Right ventricle myocardium inferior (tissue), 1 donor: ENCODE measurements at regions not wholly inside any gene's neighbourhood (a gene's known extent, or its start where the extent isn't known, plus 50 kb on each side); places are given as distances from the start of the nearest gene placed in this dataset.
A peak's percentile ranks its signal among the peaks of the same experiment; 100 is the strongest.
"Not testable (repeated sequence)": the region's sequence is repeated elsewhere in the genome, so short reads cannot be mapped to it uniquely, and the experiment has no call there.

Source experiments
- ATAC-seq: fragments of 200-7000 bp; cut with Tn5 transposase; one replicate; pipeline ENCODE4 v1.9.1; 2020; ENCODE audit warnings: mild to moderate bottlenecking, moderate library complexity
- DNase-seq: peaks from one replicate; pipeline ENCODE4 v3.0.0; 2021; ENCODE audit errors: missing footprints
- intact Hi-C: fragments of 100-400 bp; cut with DNase I; formaldehyde crosslinking; loops from one replicate; pipeline ENCODE4 v1.11.0; 2022
- donor health status: DM: no; HTN: yes; CAD: no; lungs with severe emphysema.

DNA sequence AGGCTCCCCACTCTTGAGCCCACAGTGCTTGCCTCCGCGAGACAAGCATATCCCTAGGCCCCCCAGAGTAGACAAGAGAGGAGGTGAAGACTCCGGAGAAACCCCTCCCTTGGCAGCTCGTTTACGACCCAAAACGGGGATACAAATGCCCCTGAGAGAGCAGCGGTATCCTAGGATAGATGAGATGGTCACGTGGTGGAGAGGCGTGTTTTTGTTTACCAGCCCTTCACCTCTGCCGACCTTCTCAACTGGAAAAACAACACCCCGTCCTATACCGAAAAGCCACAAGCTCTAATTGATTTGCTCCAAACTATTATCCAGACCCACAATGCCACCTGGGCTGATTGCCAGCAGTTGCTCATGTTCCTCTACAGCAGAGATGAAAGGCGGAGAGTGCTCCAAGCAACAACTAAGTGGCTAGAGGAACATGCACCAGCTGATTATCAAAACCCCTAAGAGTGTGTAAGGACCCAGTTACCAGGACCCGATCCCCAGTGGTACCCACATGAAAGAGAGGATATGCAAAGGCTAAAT is 99.5 kb upstream of the OSBPL11 start:
- no peak for ATAC-seq
- no peak for DNase-seq
- intact Hi-C loops, result no loop called here

DNA sequence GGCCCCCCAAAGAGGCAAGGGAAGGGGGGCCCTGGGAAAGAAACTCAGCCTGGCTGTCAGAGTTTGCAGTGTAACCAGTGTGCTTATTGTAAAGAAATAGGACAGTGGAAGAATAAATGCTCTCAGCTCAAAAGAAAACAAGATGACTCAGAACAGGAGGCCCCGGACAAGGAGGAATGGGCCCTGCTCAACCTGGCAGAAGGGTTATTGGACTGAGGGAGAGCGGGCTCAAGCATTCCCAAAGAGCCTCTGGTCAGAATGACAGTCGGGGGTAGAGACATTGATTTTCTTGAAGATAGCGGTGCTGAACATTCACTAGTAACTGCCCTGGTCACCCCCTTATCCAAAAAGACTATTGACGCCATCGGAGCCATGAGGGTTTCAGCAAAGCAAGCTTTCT is 100.4 kb upstream of the OSBPL11 start:
- intact Hi-C loops, result no loop called here
- DNase-seq (no peak), ATAC-seq (no peak)

DNA sequence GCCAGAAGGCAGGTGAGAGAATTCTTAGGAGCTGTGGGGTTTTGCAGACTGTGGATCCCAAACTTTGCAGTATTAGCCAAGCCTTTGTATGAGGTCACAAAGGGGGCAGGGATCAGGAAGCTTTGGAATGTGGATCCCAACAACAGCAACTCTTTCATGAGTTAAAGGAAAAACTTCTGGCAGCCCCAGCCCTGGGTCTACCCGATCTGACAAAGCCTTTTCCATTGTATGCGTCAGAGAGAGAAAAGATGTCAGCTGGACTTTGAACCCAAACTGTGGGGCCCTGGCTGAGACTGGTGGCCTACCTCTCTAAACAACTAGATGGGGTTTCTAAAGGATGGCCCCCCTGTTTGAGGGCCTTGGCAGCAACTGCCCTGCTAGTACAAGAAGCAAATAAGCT is 101.8 kb upstream of the OSBPL11 start:
- not testable (repeated sequence) for DNase-seq, ATAC-seq

DNA sequence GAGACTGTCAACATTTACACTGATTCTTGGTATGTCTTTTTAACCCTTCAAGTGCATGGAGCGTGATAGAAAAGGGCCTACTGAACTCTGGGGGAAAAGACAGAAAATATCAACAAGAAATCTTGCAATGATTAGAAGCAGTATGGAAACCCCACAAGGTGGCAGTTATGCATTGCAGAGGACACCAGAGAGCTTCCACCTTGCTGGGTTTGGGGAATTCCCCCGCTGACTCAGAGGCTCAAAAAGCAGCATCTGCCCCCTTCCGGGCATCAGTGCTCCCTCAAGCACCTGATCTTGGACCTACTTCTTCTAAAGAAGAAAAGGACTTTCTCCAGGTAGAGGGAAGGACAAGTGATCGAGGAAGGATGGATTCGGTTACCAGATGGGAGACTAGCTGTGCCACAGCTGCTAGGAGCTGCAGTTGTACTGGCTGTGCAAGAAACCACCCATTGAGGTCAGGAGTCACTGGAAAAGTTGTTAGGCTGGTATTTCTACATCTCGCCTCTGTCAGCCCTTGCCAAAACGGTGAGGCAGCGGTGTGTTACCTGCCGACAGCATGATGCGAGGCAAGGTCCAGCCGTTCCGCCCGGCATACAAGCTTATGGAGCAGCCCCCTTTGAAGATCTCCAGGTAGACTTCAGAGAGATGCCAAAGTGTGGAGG is 102.8 kb upstream of the OSBPL11 start:
- ATAC-seq, intact Hi-C loops, DNase-seq: not testable (repeated sequence)

More for the DNA sequence above, 101.8 kb upstream of the OSBPL11 start:
- intact Hi-C loops, result not testable (repeated sequence)

DNA sequence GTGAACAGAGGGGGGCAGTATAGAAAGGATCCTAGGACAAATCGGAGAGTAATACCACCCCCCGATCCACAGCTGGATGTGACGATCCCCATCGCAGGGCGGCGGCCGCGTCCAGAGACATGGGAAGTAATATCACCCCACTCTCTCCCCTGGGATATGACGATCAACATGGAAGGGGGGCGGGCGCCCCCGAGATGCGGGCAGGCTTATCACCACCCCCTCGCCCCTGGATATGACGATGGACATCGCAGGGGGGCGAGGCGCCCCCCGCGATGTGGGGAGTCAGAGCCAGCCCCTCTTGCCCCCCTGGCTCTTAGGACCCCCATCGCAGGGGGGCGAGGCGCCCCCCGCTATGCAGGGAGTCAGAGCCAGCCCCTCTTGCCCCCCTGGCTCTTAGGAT is 120.4 kb upstream of the OSBPL11 start:
- ATAC-seq, result no peak
- no peak for DNase-seq
- intact Hi-C loops, result no loop called here

DNA sequence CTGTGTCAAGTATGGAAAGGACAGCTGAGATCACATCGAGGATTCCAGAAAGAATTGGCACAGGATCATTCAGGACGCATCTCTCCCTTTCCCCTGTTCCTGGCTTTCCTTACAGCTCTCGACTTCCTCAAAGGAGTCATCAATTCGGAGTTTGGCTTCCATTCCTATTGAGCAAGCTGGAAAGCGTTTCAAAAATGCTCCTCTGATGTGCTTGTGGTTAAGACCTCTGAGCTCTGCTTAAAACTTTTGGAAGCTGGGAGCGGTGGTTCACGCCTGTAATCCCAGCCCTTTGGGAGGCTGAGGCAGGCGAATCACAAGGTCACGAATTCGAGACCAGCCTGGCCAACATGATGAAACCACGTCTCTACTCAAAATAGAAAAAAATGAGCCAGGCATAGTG is 136.9 kb upstream of the OSBPL11 start:
- intact Hi-C loops, ATAC-seq, DNase-seq: not testable (repeated sequence)

DNA sequence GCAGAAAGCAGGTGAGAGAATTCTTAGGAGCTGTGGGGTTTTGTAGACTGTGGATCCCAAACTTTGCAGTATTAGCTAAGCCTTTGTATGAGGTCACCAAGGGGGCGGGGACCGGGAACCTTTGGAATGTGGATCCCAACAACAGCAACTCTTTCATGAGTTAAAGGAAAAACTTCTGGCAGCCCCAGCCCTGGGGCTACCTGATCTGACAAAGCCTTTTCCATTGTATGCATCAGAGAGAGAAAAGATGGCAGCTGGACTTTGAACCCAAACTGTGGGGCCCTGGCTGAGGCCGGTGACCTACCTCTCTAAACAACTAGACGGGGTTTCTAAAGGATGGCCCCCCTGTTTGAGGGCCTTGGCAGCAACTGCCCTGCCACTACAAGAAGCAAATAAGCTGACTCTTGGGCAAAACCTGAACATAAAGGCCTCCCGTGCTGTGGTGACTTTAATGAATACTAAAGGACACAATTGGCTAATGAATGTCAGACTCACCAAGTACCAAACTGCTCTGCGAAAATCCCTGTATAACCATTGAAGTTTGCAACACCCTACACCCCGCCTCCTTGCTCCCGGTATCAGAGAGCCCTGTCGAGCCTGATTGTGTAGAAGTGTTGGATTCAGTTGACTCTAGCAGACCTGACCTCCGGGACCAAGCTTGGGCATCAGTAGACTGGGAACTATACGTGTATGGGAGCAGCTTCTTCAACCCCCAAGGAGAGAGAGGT is 146.9 kb upstream of the OSBPL11 start:
- ATAC-seq, intact Hi-C loops, DNase-seq: not testable (repeated sequence)

DNA sequence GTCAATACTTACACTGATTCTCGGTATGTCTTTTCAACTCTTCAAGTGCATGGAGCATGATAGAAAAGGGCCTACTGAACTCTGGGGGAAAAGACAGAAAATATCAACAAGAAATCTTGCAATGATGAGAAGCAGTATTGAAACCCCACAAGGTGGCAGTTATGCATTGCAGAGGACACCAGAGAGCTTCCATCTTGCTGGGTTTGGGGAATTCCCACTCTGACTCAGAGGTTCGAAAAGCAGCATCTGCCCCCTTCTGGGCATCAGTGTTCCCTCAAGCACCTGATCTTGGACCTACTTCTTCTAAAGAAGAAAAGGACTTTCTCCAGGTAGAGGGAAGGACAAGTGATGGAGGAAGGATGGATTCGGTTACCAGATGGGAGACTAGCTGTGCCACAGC is 147.5 kb upstream of the OSBPL11 start:
- DNase-seq, intact Hi-C loops, ATAC-seq: not testable (repeated sequence)

DNA sequence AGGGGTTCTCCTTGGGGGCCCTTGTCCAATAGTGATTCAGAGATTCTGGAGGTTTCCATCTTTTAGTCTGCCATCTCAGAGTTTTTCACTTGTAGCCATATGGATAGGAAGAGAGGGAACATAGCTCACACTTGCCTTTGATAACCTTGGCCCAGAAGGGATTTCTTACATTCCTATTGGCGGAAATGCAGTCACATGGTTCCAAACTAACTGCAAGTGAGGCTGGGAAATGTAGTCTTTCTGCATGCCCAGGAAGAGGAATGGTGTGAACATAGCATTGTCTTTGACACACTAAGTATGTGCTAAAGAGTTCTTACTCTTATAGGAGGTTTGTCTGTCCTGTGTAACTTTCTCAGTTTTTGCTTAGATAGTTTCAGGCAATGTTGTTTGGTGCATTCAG is 161.8 kb upstream of the OSBPL11 start:
- ATAC-seq, intact Hi-C loops, DNase-seq: not testable (repeated sequence)

DNA sequence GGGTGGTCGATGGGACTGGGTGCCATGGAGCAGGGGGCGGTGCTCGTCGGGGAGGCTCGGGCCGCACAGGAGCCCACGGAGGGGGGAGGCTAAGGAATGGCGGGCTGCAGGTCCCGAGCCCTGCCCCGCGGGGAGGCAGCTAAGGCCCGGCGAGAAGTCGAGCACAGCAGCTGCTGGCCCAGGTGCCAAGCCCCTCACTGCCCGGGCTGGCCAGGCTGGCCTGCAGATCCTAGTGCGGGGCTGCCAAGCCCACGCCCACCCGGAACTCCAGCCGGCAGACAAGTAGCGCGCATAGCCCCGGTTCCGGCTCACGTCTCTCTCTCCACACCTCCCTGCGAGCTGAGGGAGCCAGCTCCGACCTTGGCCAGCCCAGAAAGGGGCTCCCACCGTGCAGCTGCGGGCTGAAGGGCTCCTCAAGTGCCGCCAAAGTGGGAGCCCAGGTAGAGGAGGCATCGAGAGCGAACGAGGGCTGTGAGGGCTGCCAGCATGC is 163.4 kb upstream of the OSBPL11 start:
- intact Hi-C loops, ATAC-seq, DNase-seq: not testable (repeated sequence)

DNA sequence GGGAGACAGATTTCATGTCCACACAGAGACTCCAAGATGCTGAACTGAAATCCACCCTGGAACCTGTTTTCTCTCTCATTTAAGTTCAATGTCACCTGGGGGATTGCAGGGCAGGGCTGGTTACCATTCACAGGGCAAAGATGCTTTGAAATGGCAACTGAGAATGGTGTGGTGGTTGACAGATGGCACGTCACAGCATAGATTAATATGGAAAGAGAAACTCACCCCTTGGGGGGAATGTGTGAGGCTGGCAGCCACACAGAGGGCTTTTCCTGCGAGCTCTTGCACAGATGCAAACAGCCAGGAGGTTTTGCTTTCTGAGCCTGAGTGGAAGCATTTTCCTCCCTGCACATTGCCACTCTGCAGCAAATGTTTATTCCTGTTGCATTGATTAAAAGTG is 167.3 kb upstream of the OSBPL11 start:
- ATAC-seq, DNase-seq, intact Hi-C loops: not testable (repeated sequence)

DNA sequence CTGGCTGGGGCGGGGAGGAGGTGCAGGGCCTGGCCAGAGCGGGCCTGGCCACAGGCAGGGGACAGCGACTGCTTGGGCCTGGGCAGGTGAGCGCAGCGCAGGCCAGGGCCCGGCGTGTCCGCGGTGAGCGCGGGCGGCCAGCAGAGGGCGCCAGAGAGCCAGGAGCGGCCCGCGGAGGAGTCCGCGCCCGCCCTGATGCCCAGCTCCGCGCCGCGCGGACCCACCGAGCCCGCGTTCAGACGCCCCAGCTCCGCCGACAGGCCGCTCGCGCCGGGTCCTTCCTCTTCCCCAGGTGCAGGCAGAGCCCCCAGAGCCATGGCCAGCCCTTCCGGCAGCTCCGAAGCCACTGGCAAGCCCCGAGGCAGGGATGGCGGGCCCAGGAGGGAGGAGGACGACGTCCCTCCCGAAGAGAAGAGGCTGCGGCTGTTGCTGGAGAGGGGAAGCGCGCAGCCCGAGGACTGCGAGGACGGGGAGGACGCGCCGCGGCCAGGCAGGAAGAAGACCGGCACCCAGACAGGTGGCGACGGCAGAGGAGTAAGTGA is 171.1 kb upstream of the OSBPL11 start:
- intact Hi-C loops, result loop anchor here (5.0 kb wide), 1 partner anchor 151 kb away; no protein-coding TSS in a partner anchor
- DNase-seq, result peak; percentile 84
- ATAC-seq, result not testable (repeated sequence)

DNA sequence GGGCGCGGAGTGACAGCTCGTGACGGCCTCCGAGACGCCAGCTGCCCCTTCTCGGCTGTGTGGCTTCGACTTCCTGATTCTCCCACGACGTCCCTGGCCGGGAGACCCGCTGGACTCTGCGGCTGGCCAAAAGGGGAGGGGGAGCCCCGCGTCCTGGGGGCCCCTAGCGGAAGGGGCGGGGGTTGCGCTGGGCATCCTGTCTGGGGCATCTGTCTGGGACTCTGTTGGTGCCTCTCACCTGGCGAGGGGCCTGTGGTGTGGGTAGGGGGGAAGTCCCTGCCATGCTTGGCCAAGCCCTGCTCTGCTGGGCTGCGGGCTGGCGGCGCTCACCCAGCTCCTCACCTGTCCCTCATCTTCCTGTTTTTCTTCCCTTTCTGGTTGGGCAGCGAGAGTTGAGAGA is 171.6 kb upstream of the OSBPL11 start:
- not testable (repeated sequence) for DNase-seq, ATAC-seq
- intact Hi-C loops, result loop anchor here (5.0 kb wide), 1 partner anchor 150 kb away; no protein-coding TSS in a partner anchor

DNA sequence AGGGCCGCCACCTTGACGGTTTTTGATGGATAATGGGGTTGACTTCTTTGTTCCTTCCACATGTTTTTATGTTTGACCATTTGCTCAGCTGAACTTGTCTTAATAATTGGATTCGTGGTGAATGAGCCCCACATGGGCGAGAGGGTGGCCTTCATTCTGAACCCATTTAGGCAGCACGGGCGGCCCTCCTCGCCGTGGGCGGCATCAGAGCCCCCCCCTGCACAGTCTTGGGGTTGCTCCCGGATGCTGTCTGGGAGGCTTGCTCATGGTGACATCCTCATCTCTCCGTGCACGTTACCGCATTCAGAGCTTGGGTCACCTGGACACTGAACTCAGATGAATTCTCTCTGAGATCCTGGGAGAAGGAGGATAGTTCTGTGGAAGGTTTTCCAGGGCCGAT is 172.3 kb upstream of the OSBPL11 start:
- no peak for ATAC-seq
- no peak for DNase-seq
- intact Hi-C loops, result loop anchor here (5.0 kb wide), 1 partner anchor 150 kb away; no protein-coding TSS in a partner anchor

DNA sequence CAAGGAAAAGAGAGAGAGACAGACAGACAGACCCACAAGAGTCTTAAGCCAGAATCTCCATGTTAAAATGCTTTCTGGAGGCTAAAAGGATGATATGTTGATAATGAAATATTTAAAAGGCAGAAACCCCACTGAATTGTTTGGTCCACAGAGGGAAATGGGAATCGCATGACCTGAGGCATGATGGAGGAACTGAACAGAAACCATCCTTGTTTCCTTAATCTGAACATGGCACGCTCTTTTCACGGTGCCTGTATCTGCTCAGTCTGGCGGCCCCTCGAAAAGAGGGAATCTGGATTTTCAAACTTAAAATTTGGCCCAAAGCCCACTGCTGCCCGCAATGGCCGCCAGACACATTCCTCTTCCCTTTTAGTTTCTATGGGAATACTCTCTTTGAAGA is 173.5 kb upstream of the OSBPL11 start:
- intact Hi-C loops, result loop anchor here (5.0 kb wide), 1 partner anchor 148 kb away; no protein-coding TSS in a partner anchor
- not testable (repeated sequence) for DNase-seq, ATAC-seq

DNA sequence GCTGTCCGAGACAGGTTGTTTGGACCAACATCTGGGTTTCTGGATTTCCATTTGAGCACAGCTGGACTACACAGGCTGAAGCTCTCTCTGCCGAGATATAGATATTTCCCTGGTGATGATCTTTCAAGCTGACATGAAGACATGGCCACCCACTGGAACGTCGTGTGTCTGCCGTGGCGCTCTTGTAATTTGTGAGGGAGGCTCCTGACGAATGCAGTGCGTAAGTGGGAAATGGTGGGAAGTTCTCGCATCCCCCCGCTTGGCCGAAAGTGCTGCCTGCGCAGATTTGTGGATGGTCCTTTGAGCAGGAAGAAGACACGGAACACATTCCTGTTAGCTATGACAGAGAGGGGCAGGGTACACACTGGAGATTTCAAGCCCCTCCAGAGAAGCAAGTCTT is 176.2 kb upstream of the OSBPL11 start:
- ATAC-seq, intact Hi-C loops, DNase-seq: not testable (repeated sequence)

DNA sequence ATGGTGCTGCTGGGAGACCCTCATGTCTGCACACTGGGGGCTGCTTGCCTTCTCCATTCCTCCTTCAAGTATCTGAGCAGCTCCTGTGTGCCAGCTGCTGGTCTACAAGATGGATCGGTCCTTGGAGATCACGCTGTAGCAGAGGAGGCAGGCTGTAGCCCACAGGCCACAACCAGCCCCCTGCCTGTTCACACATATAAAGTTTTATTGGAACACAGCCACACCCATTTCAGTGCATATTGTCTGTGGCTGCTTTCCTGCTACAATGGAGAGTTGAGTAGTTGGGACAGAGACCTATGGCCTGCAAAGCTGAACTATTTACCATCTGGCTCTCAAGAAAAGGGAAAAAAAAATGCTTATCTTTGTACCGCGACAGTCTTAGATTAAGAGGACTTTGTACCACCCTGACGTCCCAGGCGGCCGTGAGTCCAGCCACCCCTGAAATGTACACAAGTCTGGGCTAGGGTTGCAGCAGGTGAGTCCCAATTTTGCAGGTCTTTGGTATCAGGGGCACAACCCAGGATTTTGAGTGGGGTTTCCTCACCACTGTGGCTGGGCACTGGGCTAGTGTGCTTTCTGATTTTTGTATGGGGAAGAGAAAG is 179.2 kb upstream of the OSBPL11 start:
- ATAC-seq, intact Hi-C loops, DNase-seq: not testable (repeated sequence)

DNA sequence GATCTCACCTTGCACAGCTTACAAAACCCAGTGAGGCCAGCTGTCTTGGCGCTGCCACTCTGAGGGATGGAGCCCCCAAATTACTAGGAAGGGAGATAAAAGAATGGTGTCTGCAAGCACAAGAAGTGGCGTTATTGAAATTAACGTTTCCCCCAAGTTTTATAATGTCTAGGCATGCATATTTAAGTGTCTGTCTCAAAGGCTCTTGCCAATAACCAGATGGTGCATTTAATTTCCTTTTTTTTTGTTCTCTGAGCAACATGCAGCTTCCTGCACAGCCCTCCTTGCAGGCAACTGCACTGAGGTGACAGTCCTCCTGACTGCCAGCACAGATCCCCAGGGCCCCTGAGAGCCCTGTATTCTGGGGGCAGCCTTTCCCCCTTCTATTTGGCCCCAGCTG is 179.8 kb upstream of the OSBPL11 start:
- intact Hi-C loops, ATAC-seq: not testable (repeated sequence)

More for the DNA sequence above, 179.8 kb upstream of the OSBPL11 start:
- not testable (repeated sequence) for DNase-seq
